Neural crest cell (in vitro differentiated cells): ENCODE measurements at regions not wholly inside any gene's neighbourhood (a gene's known extent, or its start where the extent isn't known, plus 50 kb on each side); places are given as distances from the start of the nearest gene placed in this dataset.
"Not testable (repeated sequence)": the region's sequence is repeated elsewhere in the genome, so short reads cannot be mapped to it uniquely, and the experiment has no call there.

Source experiments
- DNase-seq: peaks from one replicate; pipeline ENCODE4 v3.0.0; 2021; ENCODE audit warnings: low read depth, mixed read lengths, low spot score
- H3K27ac Mint-ChIP-seq: one replicate; pipeline ENCODE4 v1.8.0; 2021; ENCODE audit warnings: mild to moderate bottlenecking, mixed read lengths; ENCODE audit not compliant: unreplicated experiment
- H3K27me3 Mint-ChIP-seq: 2 replicates; pipeline ENCODE4 v1.8.0; 2021; ENCODE audit warnings: low read depth, mild to moderate bottlenecking, mixed read lengths
- H3K36me3 Mint-ChIP-seq: 2 replicates; pipeline ENCODE4 v1.8.0; 2021; ENCODE audit warnings: low read depth, mild to moderate bottlenecking, mixed read lengths
- H3K4me1 Mint-ChIP-seq: 2 replicates; pipeline ENCODE4 v1.8.0; 2021; ENCODE audit warnings: mixed read lengths
- H3K4me3 Mint-ChIP-seq: one replicate; pipeline ENCODE4 v1.8.0; 2021; ENCODE audit warnings: mild to moderate bottlenecking, mixed read lengths
- H3K9me3 Mint-ChIP-seq: 2 replicates; pipeline ENCODE4 v1.8.0; 2021; ENCODE audit warnings: mixed read lengths
- CTCF ChIP-seq: fragments of 200-600 bp; sonication (generic); conservative IDR thresholded peaks from 2 replicates; pipeline ENCODE4 v1.5.0; 2021; ENCODE audit warnings: antibody characterized with exemption, mild to moderate bottlenecking

DNA sequence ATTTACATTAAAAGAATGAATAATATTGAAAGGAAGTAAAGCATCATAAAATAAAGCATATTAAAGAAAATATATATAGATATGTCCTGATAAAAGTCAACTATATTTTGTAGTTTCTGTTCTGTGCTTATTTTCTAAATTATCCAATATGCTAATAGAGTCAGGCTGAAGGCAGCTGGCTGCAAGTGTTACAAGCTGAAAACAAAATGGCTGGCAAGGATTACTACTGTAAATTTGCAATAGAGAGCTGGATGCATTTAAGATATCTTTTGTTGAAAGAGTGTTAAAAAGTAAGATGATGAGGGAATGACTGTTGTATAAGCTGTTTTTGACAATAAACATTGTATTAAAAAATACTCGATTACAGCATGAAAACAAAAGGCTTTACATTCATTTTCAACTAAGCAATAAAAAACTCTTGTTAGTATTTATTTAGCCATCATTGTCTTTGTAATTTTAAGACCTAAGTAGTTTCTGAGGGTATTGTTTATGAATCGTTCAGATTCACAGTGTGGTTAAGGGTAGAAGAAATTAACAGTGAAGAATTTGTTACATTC is 76.3 kb downstream of the TANC2 start:
- Mint-ChIP-seq H3K9me3 (no peaks in the 10 kb centered on the region), H3K27me3 (no peaks in the 10 kb centered on the region), H3K27ac (no peak overlapping the region), H3K36me3 (no peaks in the 10 kb centered on the region), H3K4me3 (no peak overlapping the region), H3K4me1 (peaks cover 3% of the 10 kb centered on the region)
- DNase-seq = no peak
- TF ChIP-seq CTCF = no peak

GRCh38 chr17:63057560-63057959 is 91.5 kb downstream of the TANC2 start:
- H3K36me3 Mint-ChIP-seq, H3K4me3 Mint-ChIP-seq, H3K27me3 Mint-ChIP-seq, H3K9me3 Mint-ChIP-seq, H3K4me1 Mint-ChIP-seq, DNase-seq, H3K27ac Mint-ChIP-seq: not testable (repeated sequence)

- TF ChIP-seq CTCF = no peak
- Mint-ChIP-seq H3K4me1 (peaks cover 12% of the 10 kb centered on the region), H3K36me3 (no peaks in the 10 kb centered on the region), H3K27me3 (no peaks in the 10 kb centered on the region), H3K4me3 (no peak overlapping the region), H3K27ac (no peak overlapping the region), H3K9me3 (no peaks in the 10 kb centered on the region)
- no peak for DNase-seq
Measured at GRCh38 chr17:63066158-63066813, 100.3 kb downstream of the TANC2 start.

- H3K4me3 Mint-ChIP-seq = no peak overlapping the region
- DNase-seq = no peak
- no peaks in the 10 kb centered on the region for H3K36me3 Mint-ChIP-seq
- H3K9me3 Mint-ChIP-seq = no peaks in the 10 kb centered on the region
- TF ChIP-seq CTCF = no peak
- H3K27ac Mint-ChIP-seq = no peak overlapping the region
- peaks cover 6% of the 10 kb centered on the region for H3K4me1 Mint-ChIP-seq
- no peaks in the 10 kb centered on the region for H3K27me3 Mint-ChIP-seq
Measured at GRCh38 chr17:63069245-63069644, 103.2 kb downstream of the TANC2 start.

DNA sequence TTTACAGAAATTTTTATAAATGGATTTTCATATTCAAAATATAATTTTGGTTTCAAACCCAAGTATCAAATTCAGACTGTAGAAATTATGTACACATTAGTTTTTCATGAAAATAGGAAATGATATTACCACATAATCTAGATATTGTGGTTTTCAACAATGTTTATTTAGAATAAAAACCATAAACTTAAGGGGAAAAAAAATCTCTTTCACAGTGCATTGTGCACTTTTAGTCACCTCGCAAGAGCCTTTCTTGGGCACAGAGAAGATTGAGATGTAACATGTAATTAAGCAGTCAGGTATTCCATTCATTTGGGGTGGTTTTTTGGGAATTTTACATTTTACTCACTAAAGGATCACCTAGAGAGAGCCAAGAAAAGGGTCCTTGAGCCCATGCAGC is 104.0 kb downstream of the TANC2 start:
- DNase-seq = no peak
- H3K27ac Mint-ChIP-seq = no peak overlapping the region
- H3K36me3 Mint-ChIP-seq = no peaks in the 10 kb centered on the region

More for the DNA sequence above, 104.0 kb downstream of the TANC2 start:
- Mint-ChIP-seq H3K27me3 (no peaks in the 10 kb centered on the region), H3K4me1 (peaks cover 4% of the 10 kb centered on the region), H3K9me3 (no peaks in the 10 kb centered on the region), H3K4me3 (no peak overlapping the region)
- no peak for TF ChIP-seq CTCF
